ENCODE measurements at regions not wholly inside any gene's neighbourhood (a gene's known extent, or its start where the extent isn't known, plus 50 kb on each side); places are given as distances from the start of the nearest gene placed in this dataset.

DNA sequence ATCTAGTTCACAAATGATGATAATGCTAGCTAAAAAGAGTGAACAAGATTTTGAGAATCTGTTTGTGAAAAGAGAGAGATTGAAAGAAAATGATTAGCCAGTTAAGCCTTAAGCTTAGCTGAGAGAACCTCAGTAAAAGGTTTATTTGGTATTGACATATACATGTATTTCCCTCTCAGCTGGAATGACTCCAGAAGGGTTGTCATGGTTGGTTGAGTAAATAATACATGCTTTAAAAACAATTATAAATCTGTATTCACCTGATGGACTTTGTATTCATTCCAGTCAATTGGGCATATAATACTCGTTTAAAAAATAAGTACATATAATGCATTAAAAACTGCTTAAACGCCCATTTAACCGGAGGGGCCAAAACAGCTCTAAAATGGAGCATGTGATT is 181.4 kb downstream of the GRB14 start:
- no peak overlapping the region for H3K14ac ChIP-seq (ENCODE audit: insufficient read length)
- CTCF ChIA-PET (ENCODE audit: partially characterized antibody) = interaction anchor here (0.6 to 1.2 kb wide), 5 partner anchors 9 to 1284 kb away, joined by 3 to 4 read pairs (median 3); no protein-coding TSS in a partner anchor
- FAIRE-seq = no peak
- TF ChIP-seq CEBPB (IDR thresholded peaks at IDR 0.05; ENCODE audit: low read depth, low read length) (no peak), SP1 (IDR thresholded peaks at IDR 0.05; ENCODE audit: low read depth, low read length) (no peak), KDM4A (IDR thresholded peaks at IDR 0.05; ENCODE audit: low read depth, low read length, severe bottlenecking) (no peak), SIX5 (IDR thresholded peaks at IDR 0.05; ENCODE audit: low read depth, low read length) (no peak), NRF1 (IDR thresholded peaks at IDR 0.05; ENCODE audit: low read depth, low read length) (no peak), TEAD4 (IDR thresholded peaks at IDR 0.05; ENCODE audit: low read depth, low read length) (no peak), SRF (IDR thresholded peaks at IDR 0.05; ENCODE audit: low read depth, low read length) (no peak), PHF8 (conservative IDR thresholded peaks at IDR 0.05; ENCODE audit: low read depth, low read length) (no peak), RAD21 (IDR thresholded peaks at IDR 0.05 in 1 of 2, conservative IDR thresholded peaks at IDR 0.05 in 1 of 2; ENCODE audit: low read depth in 2 of 2, low read length in 2 of 2) (no peak), ZNF274 (IDR thresholded peaks at IDR 0.05; ENCODE audit: borderline replicate concordance, extremely low read depth, low read length) (no peak), POU5F1 (IDR thresholded peaks at IDR 0.05; ENCODE audit: low read depth, low read length) (no peak), NANOG (IDR thresholded peaks at IDR 0.05; ENCODE audit: insufficient read depth, low read depth, low read length, poor library complexity, severe bottlenecking) (no peak)
- TF ChIP-seq, protein P1, sequence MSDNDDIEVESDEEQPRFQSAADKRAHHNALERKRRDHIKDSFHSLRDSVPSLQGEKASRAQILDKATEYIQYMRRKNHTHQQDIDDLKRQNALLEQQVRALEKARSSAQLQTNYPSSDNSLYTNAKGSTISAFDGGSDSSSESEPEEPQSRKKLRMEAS (IDR thresholded peaks at IDR 0.05) = no peak
- TF ChIP-seq, protein P2, sequence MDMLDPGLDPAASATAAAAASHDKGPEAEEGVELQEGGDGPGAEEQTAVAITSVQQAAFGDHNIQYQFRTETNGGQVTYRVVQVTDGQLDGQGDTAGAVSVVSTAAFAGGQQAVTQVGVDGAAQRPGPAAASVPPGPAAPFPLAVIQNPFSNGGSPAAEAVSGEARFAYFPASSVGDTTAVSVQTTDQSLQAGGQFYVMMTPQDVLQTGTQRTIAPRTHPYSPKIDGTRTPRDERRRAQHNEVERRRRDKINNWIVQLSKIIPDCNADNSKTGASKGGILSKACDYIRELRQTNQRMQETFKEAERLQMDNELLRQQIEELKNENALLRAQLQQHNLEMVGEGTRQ (IDR thresholded peaks at IDR 0.05; ENCODE audit: low read length) = no peak

More for the DNA sequence above, 181.4 kb downstream of the GRB14 start:
- Histone ChIP-seq H4K8ac (ENCODE audit: extremely low read depth, insufficient read depth, low read length) (no peak overlapping the region), H2BK5ac (ENCODE audit: low read depth, low read length) (no peak overlapping the region), H3K27ac (ENCODE audit: low read depth, low read length) (no peak overlapping the region), H3K79me1 (ENCODE audit: low read depth, low read length) (no peaks in the 10 kb centered on the region), H4K91ac (replicated peaks; ENCODE audit: insufficient read length, low read length) (no peak overlapping the region), H3K79me2 (ENCODE audit: control insufficient read depth in 1 of 2, insufficient read depth in 2 of 2, low read length in 2 of 2) (no peaks in the 10 kb centered on the region), H2AFZ (ENCODE audit: low read length) (no peak overlapping the region), H3K4me3 (ENCODE audit: extremely low read depth in 1 of 4, insufficient read depth in 2 of 4, low read depth in 3 of 4, low read length in 4 of 4) (no peak overlapping the region), H2BK12ac (ENCODE audit: low read depth, low read length) (no peak overlapping the region), H3K9me3 (ENCODE audit: insufficient read depth in 2 of 2, low read depth in 1 of 2, low read length in 1 of 2) (no peaks in the 10 kb centered on the region), H3K36me3 (ENCODE audit: control insufficient read depth in 2 of 4, insufficient read depth in 4 of 4, low read length in 3 of 4) (no peaks in the 10 kb centered on the region), H3K27me3 (replicated peaks in 1 of 4; ENCODE audit: control insufficient read depth in 3 of 4, extremely low read depth in 1 of 4, insufficient read depth in 3 of 4, low read length in 3 of 4) (no peaks in the 10 kb centered on the region), H3K4ac (replicated peaks; ENCODE audit: insufficient read length, low read depth, low read length) (no peak overlapping the region), H3K9ac (replicated peaks in 1 of 4; ENCODE audit: extremely low read depth in 1 of 4, low read depth in 3 of 4, low read length in 3 of 4) (no peak overlapping the region), H3K23ac (ENCODE audit: insufficient read length) (no peak overlapping the region), H2BK20ac (ENCODE audit: low read length) (no peak overlapping the region), H3K23me2 (ENCODE audit: low read depth, low read length) (no peaks in the 10 kb centered on the region), H4K5ac (ENCODE audit: insufficient read length, low read depth, low read length) (no peak overlapping the region), H3K4me1 (replicated peaks in 1 of 4; ENCODE audit: control insufficient read depth in 3 of 4, insufficient read depth in 4 of 4, low read length in 3 of 4) (no peaks in the 10 kb centered on the region), H2BK120ac (replicated peaks; ENCODE audit: low read depth, low read length) (no peak overlapping the region), H4K20me1 (replicated peaks in 1 of 2; ENCODE audit: control insufficient read depth in 1 of 2, insufficient read depth in 2 of 2, low read length in 2 of 2) (no peaks in the 10 kb centered on the region), H3K18ac (ENCODE audit: extremely low read depth, low read length) (no peak overlapping the region), H3K56ac (replicated peaks; ENCODE audit: insufficient read length, low read depth, low read length) (no peak overlapping the region), H3K4me2 (ENCODE audit: insufficient read depth in 1 of 2, low read depth in 2 of 2, low read length in 2 of 2) (no peak overlapping the region), H2BK15ac (ENCODE audit: low read length) (no peak overlapping the region), H2AK5ac (ENCODE audit: low read depth, low read length) (no peak overlapping the region)
- WGBS, 2 experiments (ENCODE audit: extremely low coverage in 1 of 2, insufficient coverage in 1 of 2, insufficient read length in 1 of 2, insufficient replicate concordance in 2 of 2, low coverage in 1 of 2, low lambda C conversion rate in 2 of 2, missing lambda C conversion rate in 1 of 2) = 92% methylated on average over 3 of the region's 3 CpGs; no CpG with 5 or more reads in 1 of the 2 experiments
- DNase-seq (ENCODE audit: low read depth in 1 of 2, low spot score in 2 of 2) = no peak
- POLR2A ChIA-PET (ENCODE audit: partially characterized antibody) = interaction anchor here (0.6 kb wide), 1 partner anchor 949 kb away, joined by 3 read pairs; no protein-coding TSS in a partner anchor

All from H1 (cell line).